Right ventricle myocardium inferior (tissue), 1 donor: ENCODE measurements at regions not wholly inside any gene's neighbourhood (a gene's known extent, or its start where the extent isn't known, plus 50 kb on each side); places are given as distances from the start of the nearest gene placed in this dataset.

Source experiments
- ATAC-seq: fragments of 200-7000 bp; cut with Tn5 transposase; one replicate; pipeline ENCODE4 v1.9.1; 2020; ENCODE audit warnings: mild to moderate bottlenecking, moderate library complexity
- DNase-seq: peaks from one replicate; pipeline ENCODE4 v3.0.0; 2021; ENCODE audit errors: missing footprints
- intact Hi-C: fragments of 100-400 bp; cut with DNase I; formaldehyde crosslinking; loops from one replicate; pipeline ENCODE4 v1.11.0; 2022
- donor health status: DM: no; HTN: yes; CAD: no; lungs with severe emphysema.

- intact Hi-C loops = no loop called here
- no peak for ATAC-seq
These were observed 458.0 kb downstream of the HAPSTR1 start for GRCh38 chr16:9549487-9549886.

GRCh38 chr16:9555051-9555450, 463.6 kb downstream of the HAPSTR1 start:
- ATAC-seq = no peak
- DNase-seq = no peak
- intact Hi-C loops = no loop called here

More at GRCh38 chr16:9549487-9549886, 458.0 kb downstream of the HAPSTR1 start:
- DNase-seq = no peak

- no peak for DNase-seq
- no peak for ATAC-seq
- intact Hi-C loops = no loop called here
These were observed 465.7 kb downstream of the HAPSTR1 start for GRCh38 chr16:9556949-9557665.

- DNase-seq = no peak
- ATAC-seq = no peak
- intact Hi-C loops = no loop called here
These were observed 466.3 kb downstream of the HAPSTR1 start for GRCh38 chr16:9557713-9558112.

GRCh38 chr16:9566099-9566498, 474.7 kb downstream of the HAPSTR1 start:
- no peak for DNase-seq
- intact Hi-C loops = no loop called here
- ATAC-seq = no peak

GRCh38 chr16:9567666-9568065, 476.2 kb downstream of the HAPSTR1 start:
- ATAC-seq = no peak
- intact Hi-C loops = no loop called here
- DNase-seq = no peak

GRCh38 chr16:9568261-9568660, 476.8 kb downstream of the HAPSTR1 start:
- no peak for ATAC-seq
- intact Hi-C loops = no loop called here
- no peak for DNase-seq

GRCh38 chr16:9570521-9570920, 479.1 kb downstream of the HAPSTR1 start:
- DNase-seq (no peak), ATAC-seq (no peak)
- intact Hi-C loops = no loop called here

GRCh38 chr16:9578459-9578858, 487.0 kb downstream of the HAPSTR1 start:
- no peak for DNase-seq
- intact Hi-C loops = no loop called here
- no peak for ATAC-seq

- DNase-seq (no peak), ATAC-seq (no peak)
- intact Hi-C loops = no loop called here
These were observed 488.6 kb downstream of the HAPSTR1 start for GRCh38 chr16:9580025-9580424.

GRCh38 chr16:9593440-9593839, 502.0 kb downstream of the HAPSTR1 start:
- ATAC-seq (no peak), DNase-seq (no peak)
- intact Hi-C loops = no loop called here

- intact Hi-C loops = no loop called here
- DNase-seq = no peak
- no peak for ATAC-seq
These were observed 502.6 kb downstream of the HAPSTR1 start for GRCh38 chr16:9594047-9594446.

- no peak for DNase-seq
- no peak for ATAC-seq
- intact Hi-C loops = no loop called here
These were observed 503.5 kb downstream of the HAPSTR1 start for GRCh38 chr16:9594946-9595345.

GRCh38 chr16:9595393-9595792, 503.9 kb downstream of the HAPSTR1 start:
- no peak for ATAC-seq
- intact Hi-C loops = no loop called here

GRCh38 chr16:9596788-9597187, 505.3 kb downstream of the HAPSTR1 start:
- intact Hi-C loops = no loop called here
- no peak for DNase-seq
- no peak for ATAC-seq

More at GRCh38 chr16:9595393-9595792, 503.9 kb downstream of the HAPSTR1 start:
- no peak for DNase-seq

- DNase-seq (no peak), ATAC-seq (no peak)
- intact Hi-C loops = no loop called here
These were observed 506.7 kb downstream of the HAPSTR1 start for GRCh38 chr16:9597967-9598730.

GRCh38 chr16:9598731-9599083, 507.3 kb downstream of the HAPSTR1 start:
- DNase-seq = no peak
- intact Hi-C loops = no loop called here
- no peak for ATAC-seq

- DNase-seq = no peak
- intact Hi-C loops = no loop called here
- ATAC-seq = no peak
These were observed 508.1 kb downstream of the HAPSTR1 start for GRCh38 chr16:9599415-9600120.

GRCh38 chr16:9602189-9602588, 510.7 kb downstream of the HAPSTR1 start:
- intact Hi-C loops = no loop called here
- DNase-seq (no peak), ATAC-seq (no peak)

- ATAC-seq = no peak
- intact Hi-C loops = no loop called here
- no peak for DNase-seq
These were observed 511.9 kb downstream of the HAPSTR1 start for GRCh38 chr16:9603316-9603715.
